ENCODE measurements at regions not wholly inside any gene's neighbourhood (a gene's known extent, or its start where the extent isn't known, plus 50 kb on each side); places are given as distances from the start of the nearest gene placed in this dataset.

DNA sequence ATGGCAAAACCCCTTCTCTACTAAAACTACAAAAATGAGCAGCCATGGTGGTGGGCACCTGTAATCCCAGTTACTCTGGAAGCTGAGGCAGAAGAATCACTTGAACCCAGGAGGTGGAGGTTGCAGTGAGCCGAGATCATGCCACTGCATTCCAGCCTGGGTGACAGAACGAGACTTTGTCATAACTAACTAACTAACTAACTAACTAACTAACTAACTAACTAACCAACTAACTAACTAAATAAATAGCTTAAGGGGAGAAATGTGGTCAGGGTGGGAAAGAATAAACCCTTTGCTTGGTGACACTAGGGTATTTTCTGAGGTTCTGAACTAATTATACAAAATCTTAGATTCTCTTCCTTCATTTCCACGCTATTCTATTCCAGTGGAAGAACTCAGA lies 184.4 kb upstream of the MEF2C start:
- Histone ChIP-seq H3K4me3 (no peak overlapping the region), H3K4me1 (ENCODE audit: insufficient read depth) (no peaks in the 10 kb centered on the region), H3K27ac (no peak overlapping the region), H3K79me2 (no peaks in the 10 kb centered on the region), H3K9me3 (ENCODE audit: low read depth) (no peaks in the 10 kb centered on the region), H3K27me3 (no peaks in the 10 kb centered on the region), H3K36me3 (replicated peaks; ENCODE audit: insufficient read depth, low read depth) (no peaks in the 10 kb centered on the region), H3K9me2 (replicated peaks; ENCODE audit: insufficient read depth) (no peaks in the 10 kb centered on the region), H3K4me2 (no peak overlapping the region), H4K20me1 (ENCODE audit: insufficient read depth, poor library complexity, severe bottlenecking) (no peaks in the 10 kb centered on the region), H2AFZ (no peak overlapping the region)
- 92% methylated on average over 3 of the region's 3 CpGs for WGBS (ENCODE audit: low lambda C conversion rate, missing lambda C conversion rate)
- no peak for TF ChIP-seq EZH2 (IDR thresholded peaks at IDR 0.05; ENCODE audit: borderline replicate concordance)
- TF ChIP-seq, protein P1, sequence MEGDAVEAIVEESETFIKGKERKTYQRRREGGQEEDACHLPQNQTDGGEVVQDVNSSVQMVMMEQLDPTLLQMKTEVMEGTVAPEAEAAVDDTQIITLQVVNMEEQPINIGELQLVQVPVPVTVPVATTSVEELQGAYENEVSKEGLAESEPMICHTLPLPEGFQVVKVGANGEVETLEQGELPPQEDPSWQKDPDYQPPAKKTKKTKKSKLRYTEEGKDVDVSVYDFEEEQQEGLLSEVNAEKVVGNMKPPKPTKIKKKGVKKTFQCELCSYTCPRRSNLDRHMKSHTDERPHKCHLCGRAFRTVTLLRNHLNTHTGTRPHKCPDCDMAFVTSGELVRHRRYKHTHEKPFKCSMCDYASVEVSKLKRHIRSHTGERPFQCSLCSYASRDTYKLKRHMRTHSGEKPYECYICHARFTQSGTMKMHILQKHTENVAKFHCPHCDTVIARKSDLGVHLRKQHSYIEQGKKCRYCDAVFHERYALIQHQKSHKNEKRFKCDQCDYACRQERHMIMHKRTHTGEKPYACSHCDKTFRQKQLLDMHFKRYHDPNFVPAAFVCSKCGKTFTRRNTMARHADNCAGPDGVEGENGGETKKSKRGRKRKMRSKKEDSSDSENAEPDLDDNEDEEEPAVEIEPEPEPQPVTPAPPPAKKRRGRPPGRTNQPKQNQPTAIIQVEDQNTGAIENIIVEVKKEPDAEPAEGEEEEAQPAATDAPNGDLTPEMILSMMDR (IDR thresholded peaks at IDR 0.05; ENCODE audit: poor library complexity) = no peak
- TF ChIP-seq EZH2phosphoT487 (IDR thresholded peaks at IDR 0.05; ENCODE audit: low read depth, severe bottlenecking, unreplicated experiment) = no peak
- DNase-seq (ENCODE audit: low spot score) = no peak

DNA sequence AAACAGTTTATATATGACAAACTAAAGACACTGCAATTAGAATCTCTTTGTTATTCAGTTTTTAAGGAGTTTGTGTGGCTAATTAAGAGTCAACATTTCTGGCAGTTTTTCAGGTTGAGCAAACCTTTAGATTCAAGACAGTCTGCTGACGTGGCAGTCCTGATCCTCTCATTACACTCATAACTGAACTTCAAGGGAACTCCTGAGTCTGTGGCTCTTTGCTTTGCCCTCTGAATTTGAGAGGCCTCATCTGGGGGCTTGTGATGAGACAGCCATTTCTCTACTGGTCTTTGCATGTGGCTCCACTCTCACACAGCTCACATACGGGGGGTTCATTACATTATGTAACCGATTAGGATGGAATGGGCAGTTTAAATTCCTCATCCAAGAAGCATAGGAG lies 182.9 kb upstream of the MEF2C start:
- no peaks in the 10 kb centered on the region for H3K36me3 ChIP-seq (replicated peaks; ENCODE audit: insufficient read depth, low read depth)
- no peaks in the 10 kb centered on the region for H4K20me1 ChIP-seq (ENCODE audit: insufficient read depth, poor library complexity, severe bottlenecking)
- no peaks in the 10 kb centered on the region for H3K27me3 ChIP-seq
- H3K27ac ChIP-seq = no peak overlapping the region
- DNase-seq (ENCODE audit: low spot score) = peak; percentile 18
- H3K9me2 ChIP-seq (replicated peaks; ENCODE audit: insufficient read depth) = no peaks in the 10 kb centered on the region
- H3K4me2 ChIP-seq = no peak overlapping the region
- no peak overlapping the region for H2AFZ ChIP-seq
- WGBS (ENCODE audit: low lambda C conversion rate, missing lambda C conversion rate) = 63% methylated on average over 3 of the region's 3 CpGs
- no peak overlapping the region for H3K4me3 ChIP-seq
- TF ChIP-seq EZH2 (IDR thresholded peaks at IDR 0.05; ENCODE audit: borderline replicate concordance) (no peak), EZH2phosphoT487 (IDR thresholded peaks at IDR 0.05; ENCODE audit: low read depth, severe bottlenecking, unreplicated experiment) (no peak)
- TF ChIP-seq, protein P1 (IDR thresholded peaks at IDR 0.05; ENCODE audit: poor library complexity) = no peak
- H3K9me3 ChIP-seq (ENCODE audit: low read depth) = no peaks in the 10 kb centered on the region
- H3K79me2 ChIP-seq = no peaks in the 10 kb centered on the region
- no peaks in the 10 kb centered on the region for H3K4me1 ChIP-seq (ENCODE audit: insufficient read depth)

DNA sequence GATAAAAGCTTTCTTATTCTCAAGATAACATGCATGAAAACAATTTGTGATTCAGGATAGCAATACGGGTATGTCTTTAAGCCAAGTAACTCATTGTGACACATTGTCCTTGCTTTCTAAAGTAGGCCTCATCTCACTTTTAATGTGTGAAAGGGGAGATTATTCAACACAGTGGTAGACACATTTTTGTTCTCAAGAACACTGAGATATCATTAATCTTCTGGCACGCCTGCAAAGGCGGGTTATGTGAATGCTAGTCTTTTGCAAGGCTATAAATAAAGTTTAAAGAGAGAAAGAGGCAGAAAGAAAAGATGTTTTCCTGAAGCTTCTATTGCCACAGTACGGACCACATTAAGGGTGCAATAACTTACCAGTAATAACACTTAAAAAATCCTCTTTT lies 181.8 kb upstream of the MEF2C start:
- Histone ChIP-seq H3K4me3 (no peak overlapping the region), H3K36me3 (replicated peaks; ENCODE audit: insufficient read depth, low read depth) (no peaks in the 10 kb centered on the region), H3K79me2 (no peaks in the 10 kb centered on the region), H3K27me3 (no peaks in the 10 kb centered on the region), H3K27ac (no peak overlapping the region), H3K4me2 (no peak overlapping the region), H4K20me1 (ENCODE audit: insufficient read depth, poor library complexity, severe bottlenecking) (no peaks in the 10 kb centered on the region), H2AFZ (no peak overlapping the region), H3K4me1 (ENCODE audit: insufficient read depth) (no peaks in the 10 kb centered on the region), H3K9me3 (ENCODE audit: low read depth) (no peaks in the 10 kb centered on the region), H3K9me2 (replicated peaks; ENCODE audit: insufficient read depth) (no peaks in the 10 kb centered on the region)
- DNase-seq (ENCODE audit: low spot score) = no peak
- WGBS (ENCODE audit: low lambda C conversion rate, missing lambda C conversion rate) = 90% methylated on average over 4 of the region's 4 CpGs
- TF ChIP-seq EZH2 (IDR thresholded peaks at IDR 0.05; ENCODE audit: borderline replicate concordance) = no peak
- no peak for TF ChIP-seq EZH2phosphoT487 (IDR thresholded peaks at IDR 0.05; ENCODE audit: low read depth, severe bottlenecking, unreplicated experiment)
- TF ChIP-seq, protein P1 (IDR thresholded peaks at IDR 0.05; ENCODE audit: poor library complexity) = no peak

DNA sequence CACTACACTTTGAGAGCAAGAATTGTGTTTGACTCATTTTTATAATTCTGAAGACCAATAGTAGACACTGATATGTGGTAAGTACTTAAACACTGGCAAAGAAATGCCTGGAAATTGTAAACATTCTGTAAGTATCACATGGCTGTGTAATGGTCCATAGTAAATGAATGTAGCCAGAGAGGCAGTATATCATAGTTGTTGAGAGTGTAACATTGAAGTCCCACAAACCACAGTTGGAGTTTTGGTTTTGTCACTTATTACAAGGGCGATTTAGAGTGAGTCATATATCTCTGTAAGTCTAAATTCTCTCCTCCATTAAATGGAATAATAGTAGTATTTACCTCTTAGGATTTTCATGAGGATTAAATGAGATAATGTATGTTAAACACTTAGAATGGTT lies 181.1 kb upstream of the MEF2C start:
- H3K79me2 ChIP-seq = no peaks in the 10 kb centered on the region
- TF ChIP-seq, protein P1 (IDR thresholded peaks at IDR 0.05; ENCODE audit: poor library complexity) = no peak
- H3K4me2 ChIP-seq = no peak overlapping the region
- no peaks in the 10 kb centered on the region for H3K4me1 ChIP-seq (ENCODE audit: insufficient read depth)
- no peaks in the 10 kb centered on the region for H3K27me3 ChIP-seq
- no peak overlapping the region for H3K4me3 ChIP-seq
- H2AFZ ChIP-seq = no peak overlapping the region
- no peaks in the 10 kb centered on the region for H3K36me3 ChIP-seq (replicated peaks; ENCODE audit: insufficient read depth, low read depth)
- H3K9me3 ChIP-seq (ENCODE audit: low read depth) = no peaks in the 10 kb centered on the region
- H3K9me2 ChIP-seq (replicated peaks; ENCODE audit: insufficient read depth) = no peaks in the 10 kb centered on the region
- DNase-seq (ENCODE audit: low spot score) = no peak
- WGBS (ENCODE audit: low lambda C conversion rate, missing lambda C conversion rate) = 92% methylated on average over 1 of the region's 1 CpG
- H3K27ac ChIP-seq = no peak overlapping the region
- H4K20me1 ChIP-seq (ENCODE audit: insufficient read depth, poor library complexity, severe bottlenecking) = no peaks in the 10 kb centered on the region
